MCF 10A (cell line): ENCODE measurements at regions not wholly inside any gene's neighbourhood (a gene's known extent, or its start where the extent isn't known, plus 50 kb on each side); places are given as distances from the start of the nearest gene placed in this dataset.
"Not testable (repeated sequence)": the region's sequence is repeated elsewhere in the genome, so short reads cannot be mapped to it uniquely, and the experiment has no call there.

Source experiments
- BruUV-seq: library from RNA; stranded (reverse); fragments of 400-500 nt; replicated peaks from 2 replicates; lab custom pipeline; 2021; lab: Mats Ljungman, UMichigan
- CTCF ChIA-PET: fragments of 300-600 bp; sonication (Branson Sonifier 250); formaldehyde crosslinking; extraction: SDS; loops from one replicate; lab custom pipeline; 2021; ENCODE audit warnings: antibody characterized with exemption, inconsistent platforms; lab: Yijun Ruan, JAX
- POLR2A ChIA-PET: fragments of 300-600, 350-650 bp; sonication (Branson Sonifier 250); formaldehyde crosslinking; extraction: SDS; loops from one replicate; lab custom pipeline; 2020; ENCODE audit warnings: antibody characterized with exemption, inconsistent platforms; lab: Yijun Ruan, JAX
- DNase-seq: peaks from one replicate; pipeline ENCODE4 v3.0.0-alpha.2; 2018; ENCODE audit not compliant: unreplicated experiment
- H3K27ac Mint-ChIP-seq: one replicate; pipeline ENCODE4 v1.8.0; 2022; ENCODE audit warnings: mild to moderate bottlenecking, low read depth, mixed read lengths; ENCODE audit not compliant: unreplicated experiment
- H3K27me3 Mint-ChIP-seq: one replicate; pipeline ENCODE4 v1.8.0; 2022; ENCODE audit warnings: mixed read lengths; ENCODE audit not compliant: insufficient read depth, unreplicated experiment
- H3K36me3 Mint-ChIP-seq: one replicate; pipeline ENCODE4 v1.8.0; 2022; ENCODE audit warnings: mild to moderate bottlenecking, moderate library complexity, mixed read lengths; ENCODE audit not compliant: insufficient read depth, unreplicated experiment
- H3K4me1 Mint-ChIP-seq: one replicate; pipeline ENCODE4 v1.8.0; 2022; ENCODE audit warnings: mixed read lengths; ENCODE audit not compliant: insufficient read depth, unreplicated experiment
- H3K4me3 Mint-ChIP-seq: one replicate; pipeline ENCODE4 v1.8.0; 2022; ENCODE audit warnings: mild to moderate bottlenecking, moderate library complexity, mixed read lengths; ENCODE audit not compliant: unreplicated experiment
- H3K9me3 Mint-ChIP-seq: one replicate; pipeline ENCODE4 v1.8.0; 2022; ENCODE audit warnings: mixed read lengths; ENCODE audit not compliant: unreplicated experiment
- intact Hi-C: fragments of 100-400 bp; cut with micrococcal nuclease; formaldehyde crosslinking; loops from 2 replicates; pipeline ENCODE4 v1.14.1; 2022
- TF ChIP-seq, protein P1 (sequence below): fragments of 200-600 bp; IDR thresholded peaks from one replicate; pipeline ENCODE4 v1.8.0; 2022; ENCODE audit warnings: antibody characterized with exemption, mild to moderate bottlenecking; ENCODE audit not compliant: unreplicated experiment

DNA sequence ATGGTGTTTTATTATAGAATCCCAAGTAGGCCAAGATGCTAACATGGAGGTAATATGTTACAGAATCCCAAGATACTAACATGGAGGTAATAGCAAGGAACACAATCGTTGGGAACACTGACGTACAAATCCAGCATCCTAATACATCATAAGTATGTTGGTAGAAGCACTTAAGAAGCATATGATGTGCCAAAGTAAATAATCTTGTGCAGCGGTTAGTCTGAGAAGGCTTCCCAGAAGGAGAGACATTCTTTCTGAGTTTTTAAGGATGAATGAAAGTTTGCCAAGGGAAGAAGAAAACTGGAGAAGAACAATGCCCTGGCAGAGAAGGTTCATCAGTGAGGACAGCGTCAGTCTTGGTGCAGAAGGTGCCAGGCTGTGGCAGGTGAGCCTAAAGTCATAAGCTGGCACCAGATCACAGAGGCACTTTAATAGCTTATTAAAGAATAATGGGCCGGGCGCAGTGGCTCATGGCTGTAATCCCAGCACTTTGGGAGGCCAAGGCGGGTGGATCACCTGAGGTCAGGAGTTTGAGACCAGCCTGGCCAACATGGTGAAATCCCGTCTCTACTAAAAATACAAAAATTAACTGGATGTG is 294.5 kb upstream of the PIK3R1 start:
- ChIA-PET CTCF (no interaction called here), POLR2A (interaction anchor here (0.6 kb wide), 1 partner anchor 9 kb away, joined by 3 read pairs; no protein-coding TSS in a partner anchor)
- Mint-ChIP-seq H3K27ac (peak overlapping the region; percentile 28), H3K4me3 (no peak overlapping the region), H3K36me3 (no peaks in the 10 kb centered on the region), H3K4me1 (no peaks in the 10 kb centered on the region), H3K9me3 (no peaks in the 10 kb centered on the region), H3K27me3 (no peaks in the 10 kb centered on the region)
- no TSS peak for BruUV-seq
- intact Hi-C loops = loop anchor here (5.0 kb wide), 1 partner anchor 674 kb away; no protein-coding TSS in a partner anchor
- TF ChIP-seq, protein P1, sequence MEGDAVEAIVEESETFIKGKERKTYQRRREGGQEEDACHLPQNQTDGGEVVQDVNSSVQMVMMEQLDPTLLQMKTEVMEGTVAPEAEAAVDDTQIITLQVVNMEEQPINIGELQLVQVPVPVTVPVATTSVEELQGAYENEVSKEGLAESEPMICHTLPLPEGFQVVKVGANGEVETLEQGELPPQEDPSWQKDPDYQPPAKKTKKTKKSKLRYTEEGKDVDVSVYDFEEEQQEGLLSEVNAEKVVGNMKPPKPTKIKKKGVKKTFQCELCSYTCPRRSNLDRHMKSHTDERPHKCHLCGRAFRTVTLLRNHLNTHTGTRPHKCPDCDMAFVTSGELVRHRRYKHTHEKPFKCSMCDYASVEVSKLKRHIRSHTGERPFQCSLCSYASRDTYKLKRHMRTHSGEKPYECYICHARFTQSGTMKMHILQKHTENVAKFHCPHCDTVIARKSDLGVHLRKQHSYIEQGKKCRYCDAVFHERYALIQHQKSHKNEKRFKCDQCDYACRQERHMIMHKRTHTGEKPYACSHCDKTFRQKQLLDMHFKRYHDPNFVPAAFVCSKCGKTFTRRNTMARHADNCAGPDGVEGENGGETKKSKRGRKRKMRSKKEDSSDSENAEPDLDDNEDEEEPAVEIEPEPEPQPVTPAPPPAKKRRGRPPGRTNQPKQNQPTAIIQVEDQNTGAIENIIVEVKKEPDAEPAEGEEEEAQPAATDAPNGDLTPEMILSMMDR = no peak
- DNase-seq = no peak

DNA sequence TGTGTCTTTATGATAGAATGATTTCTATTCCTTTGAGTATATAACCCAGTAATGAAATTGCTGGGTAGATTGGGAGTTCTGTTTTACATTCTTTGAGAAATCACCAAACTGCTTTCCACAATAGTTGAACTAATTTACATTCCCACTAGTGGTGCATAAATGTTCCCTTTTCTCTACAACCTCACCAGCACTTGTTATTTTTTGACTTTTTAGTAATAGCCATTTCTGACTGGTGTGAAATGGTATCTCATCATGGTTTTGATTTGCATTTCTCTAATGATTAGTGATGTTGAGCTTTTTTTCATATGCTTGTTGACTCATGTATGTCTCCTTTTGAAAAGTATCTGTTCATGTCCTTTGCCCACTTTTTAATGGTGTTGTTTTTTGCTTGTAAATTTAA is 296.0 kb upstream of the PIK3R1 start:
- H3K36me3 Mint-ChIP-seq, POLR2A ChIA-PET, intact Hi-C loops, CTCF ChIA-PET, H3K27ac Mint-ChIP-seq, DNase-seq, H3K4me3 Mint-ChIP-seq, H3K9me3 Mint-ChIP-seq, H3K4me1 Mint-ChIP-seq, H3K27me3 Mint-ChIP-seq, BruUV-seq: not testable (repeated sequence)

GRCh38 chr5:67917561-67917960 is 298.0 kb upstream of the PIK3R1 start:
- H3K27me3 Mint-ChIP-seq = no peaks in the 10 kb centered on the region
- intact Hi-C loops = no loop called here
- DNase-seq = no peak
- TF ChIP-seq, protein P1 = no peak
- H3K9me3 Mint-ChIP-seq = no peaks in the 10 kb centered on the region
- H3K4me3 Mint-ChIP-seq = no peak overlapping the region
- ChIA-PET POLR2A (no interaction called here), CTCF (interaction anchor here (0.5 to 2.9 kb wide), 2 partner anchors 14 to 84 kb away, joined by 3 to 8 read pairs; no protein-coding TSS in a partner anchor)
- no peak overlapping the region for H3K27ac Mint-ChIP-seq
- H3K4me1 Mint-ChIP-seq = no peaks in the 10 kb centered on the region
- BruUV-seq = no TSS peak
- H3K36me3 Mint-ChIP-seq = no peaks in the 10 kb centered on the region

DNA sequence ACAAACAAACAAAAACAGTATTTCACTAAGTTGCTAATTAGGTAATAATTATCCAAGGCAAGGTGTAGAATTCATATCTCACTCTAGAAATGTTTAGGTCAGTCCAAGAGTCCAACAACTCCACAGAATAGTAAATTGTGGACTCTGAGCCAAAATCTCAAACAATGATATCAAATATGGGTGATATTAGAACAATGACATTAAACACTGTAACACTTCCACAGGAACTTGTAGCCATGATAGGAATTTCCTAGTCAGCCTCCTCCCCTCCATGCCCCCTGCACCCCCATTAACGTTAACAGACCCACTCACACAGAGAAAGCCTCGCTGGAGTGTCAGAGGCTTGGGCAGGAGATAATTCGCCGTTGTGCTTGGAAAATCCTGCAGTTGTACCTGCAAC is 305.0 kb upstream of the PIK3R1 start:
- no peak overlapping the region for H3K4me3 Mint-ChIP-seq
- no peaks in the 10 kb centered on the region for H3K4me1 Mint-ChIP-seq
- no peak for DNase-seq
- POLR2A ChIA-PET = interaction anchor here (0.7 to 1.1 kb wide), 2 partner anchors 9 to 290 kb away, joined by 3 read pairs; no protein-coding TSS in a partner anchor
- intact Hi-C loops = no loop called here
- CTCF ChIA-PET = interaction anchor here (1.7 kb wide), 1 partner anchor 10 kb away, joined by 4 read pairs; no protein-coding TSS in a partner anchor
- H3K27ac Mint-ChIP-seq = no peak overlapping the region
- BruUV-seq = no TSS peak
- no peaks in the 10 kb centered on the region for H3K36me3 Mint-ChIP-seq
- TF ChIP-seq, protein P1 = no peak
- no peaks in the 10 kb centered on the region for H3K27me3 Mint-ChIP-seq
- H3K9me3 Mint-ChIP-seq = no peaks in the 10 kb centered on the region
